HCT116 (cell line): ENCODE measurements at regions not wholly inside any gene's neighbourhood (a gene's known extent, or its start where the extent isn't known, plus 50 kb on each side); places are given as distances from the start of the nearest gene placed in this dataset.

Source experiments
- ATAC-seq: fragments of 200-7000 bp; cut with Tn5 transposase; 2 replicates; pipeline ENCODE4 v1.9.1; 2020; ENCODE audit warnings: mild to moderate bottlenecking, moderate library complexity
- BruUV-seq: library from RNA; stranded (reverse); fragments of 400-500 nt; replicated peaks from 2 replicates; lab custom pipeline; 2021; lab: Mats Ljungman, UMichigan
- CTCF ChIA-PET: fragments of 300-600 bp; sonication (Branson Sonifier 250); formaldehyde crosslinking; loops from one replicate; lab custom pipeline; 2021; ENCODE audit warnings: antibody characterized with exemption; lab: Charles Lee
- POLR2A ChIA-PET: fragments of 300-600, 350-600 bp; sonication (Branson Sonifier 250); formaldehyde crosslinking; loops from one replicate; lab custom pipeline; 2021; ENCODE audit warnings: antibody characterized with exemption; lab: Charles Lee
- RAD21 ChIA-PET, 2 experiments: fragments of 300-600 bp; sonication (Branson Sonifier 250); formaldehyde crosslinking; loops; one replicate each; lab custom pipeline; 2023; ENCODE audit warnings: low total read pairs in 2 of 2; ENCODE audit not compliant: uncharacterized antibody in 2 of 2, unreplicated experiment in 2 of 2, low non-redundant PET in 1 of 2; lab: Charles Lee
- DNase-seq: peaks from one replicate; pipeline ENCODE4 v3.0.0-alpha.2; 2010; ENCODE audit warnings: low read depth, low spot score
- H2AFZ ChIP-seq: fragments of 200-600 bp; shearing (Covaris generic), sonication (generic); 2 replicates; pipeline ENCODE4 v1.6.1; 2017; ENCODE audit warnings: low read depth, mixed run types, mixed read lengths, antibody characterized with exemption, low read length; ENCODE audit not compliant: poor library complexity, severe bottlenecking
- H3K27ac ChIP-seq: 2 replicates; pipeline ENCODE4 v1.5.1; 2012; ENCODE audit warnings: low read depth, low read length
- H3K27me3 ChIP-seq: fragments of 200-600 bp; sonication (generic); 2 replicates; pipeline ENCODE4 v1.6.1; 2016; ENCODE audit warnings: mixed run types, low read length, mixed read lengths; ENCODE audit not compliant: insufficient read depth
- H3K36me3 ChIP-seq, 2 experiments: fragments of 200-500 bp in 1 of 2; fragments of 200-600 bp in 1 of 2; sonication (Bioruptor generic) in 1 of 2; sonication (generic) in 1 of 2; 2 replicates each; pipeline versions ENCODE4 v1.5.1 to v1.6.1; 2014 to 2016; ENCODE audit warnings: low read length in 2 of 2, inconsistent platforms in 1 of 2, mixed read lengths in 1 of 2, mixed run types in 1 of 2; ENCODE audit not compliant: insufficient read depth in 2 of 2, control insufficient read depth in 1 of 2
- H3K4me1 ChIP-seq, 2 experiments: fragments of 200-600 bp in 1 of 2; sonication (generic) in 1 of 2; 2 replicates each; pipeline versions ENCODE4 v1.5.1 to v1.6.1; 2012 to 2017; ENCODE audit warnings: low read length in 2 of 2, inconsistent platforms in 1 of 2, mild to moderate bottlenecking in 1 of 2, mixed read lengths in 1 of 2, mixed run types in 1 of 2, moderate library complexity in 1 of 2; ENCODE audit not compliant: insufficient read depth in 2 of 2, control insufficient read depth in 1 of 2
- H3K4me2 ChIP-seq: fragments of 200-600 bp; sonication (generic); 2 replicates; pipeline ENCODE4 v1.6.1; 2017; ENCODE audit warnings: mixed run types, low read length, mixed read lengths
- H3K4me3 ChIP-seq, 2 experiments: fragments of 200-600 bp in 1 of 2; sonication (generic) in 1 of 2; replicated peaks in 1 of 2; 2 replicates each; pipeline ENCODE4 v1.5.1; 2011 to 2016; ENCODE audit warnings: low read length in 2 of 2, control low read depth in 1 of 2, low read depth in 1 of 2, mild to moderate bottlenecking in 1 of 2, mixed read lengths in 1 of 2, mixed run types in 1 of 2
- H3K79me2 ChIP-seq: fragments of 200-600 bp; sonication (generic); 2 replicates; pipeline ENCODE4 v1.6.1; 2017; ENCODE audit warnings: mild to moderate bottlenecking, mixed run types, low read length, moderate library complexity, mixed read lengths; ENCODE audit not compliant: insufficient read depth
- H3K9ac ChIP-seq: fragments of 200-600 bp; sonication (generic); 2 replicates; pipeline ENCODE4 v1.6.1; 2016; ENCODE audit warnings: low read length, mixed read lengths
- H3K9me2 ChIP-seq: fragments of 200-600 bp; sonication (generic), shearing (Covaris generic); 2 replicates; pipeline ENCODE4 v1.6.1; 2017; ENCODE audit warnings: mixed run types, mild to moderate bottlenecking, moderate library complexity; ENCODE audit not compliant: insufficient read depth
- H3K9me3 ChIP-seq, 2 experiments: fragments of 200-500 bp in 1 of 2; fragments of 200-600 bp in 1 of 2; sonication (Bioruptor generic) in 1 of 2; sonication (generic) in 1 of 2; 2 replicates each; pipeline ENCODE4 v1.6.1; 2014 to 2017; ENCODE audit warnings: low read length in 2 of 2, mixed read lengths in 2 of 2, inconsistent platforms in 1 of 2, low read depth in 1 of 2, mild to moderate bottlenecking in 1 of 2, mixed run types in 1 of 2, moderate library complexity in 1 of 2; ENCODE audit not compliant: control insufficient read depth in 1 of 2, insufficient read depth in 1 of 2
- H4K20me1 ChIP-seq: fragments of 200-600 bp; sonication (generic), shearing (Covaris generic); 2 replicates; pipeline ENCODE4 v1.6.1; 2017; ENCODE audit warnings: mixed run types, mild to moderate bottlenecking, moderate library complexity; ENCODE audit not compliant: insufficient read depth
- EGR1 ChIP-seq: IDR thresholded peaks from 2 replicates; pipeline ENCODE4 v1.6.1; 2012; ENCODE audit warnings: low read depth
- ELF1 ChIP-seq: IDR thresholded peaks from 2 replicates; pipeline ENCODE4 v1.6.1; 2012; ENCODE audit warnings: low read depth, borderline replicate concordance
- EZH2 ChIP-seq: fragments of 200-600 bp; sonication (generic); IDR thresholded peaks from 2 replicates; pipeline ENCODE4 v1.6.1; 2017; ENCODE audit warnings: antibody characterized with exemption, mixed run types
- POLR2A ChIP-seq: IDR thresholded peaks from 2 replicates; pipeline ENCODE4 v1.7.0; 2011; ENCODE audit warnings: borderline replicate concordance; ENCODE audit not compliant: insufficient read depth, insufficient read length; ENCODE audit errors: extremely low read depth
- SIN3A ChIP-seq: IDR thresholded peaks from 2 replicates; pipeline ENCODE4 v1.6.1; 2012; ENCODE audit warnings: low read depth
- SP1 ChIP-seq: IDR thresholded peaks from 2 replicates; pipeline ENCODE4 v1.6.1; 2012; ENCODE audit warnings: low read depth
- TCF7L2 ChIP-seq: IDR thresholded peaks from 2 replicates; pipeline ENCODE4 v1.7.0; 2011; ENCODE audit warnings: borderline replicate concordance, inconsistent platforms; ENCODE audit not compliant: insufficient read depth, insufficient read length; ENCODE audit errors: extremely low read depth
- YY1 ChIP-seq: IDR thresholded peaks from 2 replicates; pipeline ENCODE4 v1.6.1; 2011; ENCODE audit warnings: low read length, low read depth, moderate library complexity, mild to moderate bottlenecking; ENCODE audit not compliant: insufficient replicate concordance; ENCODE audit errors: extremely low read depth
- ZNF274 ChIP-seq: fragments of 200-500 bp; sonication (Bioruptor generic); IDR thresholded peaks from 2 replicates; pipeline ENCODE4 v1.6.1; 2014; ENCODE audit warnings: mild to moderate bottlenecking, low read depth, low read length, inconsistent platforms
- intact Hi-C: fragments of 100-400 bp; cut with micrococcal nuclease; formaldehyde crosslinking; loops from 2 replicates; pipeline ENCODE4 v1.10.0; 2022
- TF ChIP-seq, protein P1 (sequence below): IDR thresholded peaks from 2 replicates; pipeline ENCODE4 v1.6.1; 2011; ENCODE audit warnings: mild to moderate bottlenecking, low read length, moderate library complexity; ENCODE audit not compliant: insufficient replicate concordance; ENCODE audit errors: extremely low read depth
- TF ChIP-seq, protein P2 (sequence below): IDR thresholded peaks from 2 replicates; pipeline ENCODE4 v1.6.1; 2012

DNA sequence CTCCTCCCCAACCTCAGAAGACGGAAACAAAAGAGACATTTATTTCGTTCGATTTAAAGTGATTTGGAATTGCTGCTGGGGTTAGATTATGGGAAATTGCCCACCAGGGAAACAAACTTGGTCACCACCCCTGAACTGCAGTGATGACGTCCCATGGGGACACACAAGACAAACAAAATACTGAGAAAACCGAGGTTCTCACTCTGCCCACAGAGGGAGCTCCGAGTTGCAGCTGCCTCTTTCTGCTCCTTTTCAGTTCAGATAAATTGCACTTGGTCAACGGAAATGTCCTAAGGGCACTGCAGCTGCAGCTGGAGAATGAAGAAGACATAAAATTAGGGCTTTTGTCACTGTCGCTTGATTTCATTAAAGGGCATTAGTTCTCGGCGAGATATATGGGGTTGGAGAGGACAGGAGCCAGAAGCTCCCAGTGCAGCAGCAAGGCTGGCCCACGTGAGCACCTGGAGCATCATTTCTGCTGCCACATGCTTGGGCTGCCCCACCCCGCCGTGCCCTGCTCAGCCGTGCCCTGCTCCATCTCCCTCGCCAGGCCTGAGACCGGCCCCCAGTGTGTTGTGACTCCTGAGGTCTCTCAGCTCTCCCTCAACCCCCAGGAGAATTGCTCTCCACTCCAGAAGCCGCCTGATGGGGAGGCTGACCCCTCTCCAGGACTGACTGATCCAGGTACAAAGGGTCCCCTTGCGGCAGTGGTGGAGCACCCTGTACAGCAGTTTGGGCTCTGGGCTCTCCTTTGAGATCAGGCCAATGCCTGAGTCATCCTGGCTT is 231.7 kb upstream of the AJAP1 start:
- POLR2A ChIA-PET, result no interaction called here
- H3K9me3 ChIP-seq, result peaks cover 0 to 6% of the 10 kb centered on the region in 2 experiments; a peak in 1 of 4 replicates
- no peak for ATAC-seq

More for the DNA sequence above, 231.7 kb upstream of the AJAP1 start:
- Histone ChIP-seq H3K4me1 (no peaks in the 10 kb centered on the region), H3K9ac (no peak overlapping the region), H3K79me2 (no peaks in the 10 kb centered on the region), H2AFZ (no peak overlapping the region), H3K4me2 (no peak overlapping the region), H3K9me2 (no peaks in the 10 kb centered on the region)
- DNase-seq, result no peak
- intact Hi-C loops, result no loop called here
- BruUV-seq, result no TSS peak
- TF ChIP-seq, protein P1, sequence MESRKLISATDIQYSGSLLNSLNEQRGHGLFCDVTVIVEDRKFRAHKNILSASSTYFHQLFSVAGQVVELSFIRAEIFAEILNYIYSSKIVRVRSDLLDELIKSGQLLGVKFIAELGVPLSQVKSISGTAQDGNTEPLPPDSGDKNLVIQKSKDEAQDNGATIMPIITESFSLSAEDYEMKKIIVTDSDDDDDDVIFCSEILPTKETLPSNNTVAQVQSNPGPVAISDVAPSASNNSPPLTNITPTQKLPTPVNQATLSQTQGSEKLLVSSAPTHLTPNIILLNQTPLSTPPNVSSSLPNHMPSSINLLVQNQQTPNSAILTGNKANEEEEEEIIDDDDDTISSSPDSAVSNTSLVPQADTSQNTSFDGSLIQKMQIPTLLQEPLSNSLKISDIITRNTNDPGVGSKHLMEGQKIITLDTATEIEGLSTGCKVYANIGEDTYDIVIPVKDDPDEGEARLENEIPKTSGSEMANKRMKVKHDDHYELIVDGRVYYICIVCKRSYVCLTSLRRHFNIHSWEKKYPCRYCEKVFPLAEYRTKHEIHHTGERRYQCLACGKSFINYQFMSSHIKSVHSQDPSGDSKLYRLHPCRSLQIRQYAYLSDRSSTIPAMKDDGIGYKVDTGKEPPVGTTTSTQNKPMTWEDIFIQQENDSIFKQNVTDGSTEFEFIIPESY, result no peak
- TF ChIP-seq POLR2A (no peak), ELF1 (no peak), YY1 (no peak), EZH2 (no peak), TCF7L2 (no peak), SIN3A (no peak), ZNF274 (no peak), SP1 (no peak), EGR1 (no peak)
- TF ChIP-seq, protein P2, sequence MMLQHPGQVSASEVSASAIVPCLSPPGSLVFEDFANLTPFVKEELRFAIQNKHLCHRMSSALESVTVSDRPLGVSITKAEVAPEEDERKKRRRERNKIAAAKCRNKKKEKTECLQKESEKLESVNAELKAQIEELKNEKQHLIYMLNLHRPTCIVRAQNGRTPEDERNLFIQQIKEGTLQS, result no peak
- TF ChIP-seq, all 23 proteins: peak for 0
- Histone ChIP-seq H3K4me3 (no peak overlapping the region), H3K27me3 (no peaks in the 10 kb centered on the region), H4K20me1 (no peaks in the 10 kb centered on the region), H3K36me3 (no peaks in the 10 kb centered on the region), H3K27ac (no peak overlapping the region)
- CTCF ChIA-PET, result no interaction called here
- RAD21 ChIA-PET, result no interaction called here
